ENCODE measurements at regions not wholly inside any gene's neighbourhood (a gene's known extent, or its start where the extent isn't known, plus 50 kb on each side); places are given as distances from the start of the nearest gene placed in this dataset.
A peak's percentile ranks its signal among the peaks of the same experiment; 100 is the strongest.

- CTCF ChIA-PET, result interaction anchor here (0.6 to 8.2 kb wide), 6 partner anchors 105 to 1570 kb away, joined by 3 to 70 read pairs (median 4); no protein-coding TSS in a partner anchor
- DNase-seq (ENCODE audit: unreplicated experiment), result no peak
- POLR2A ChIA-PET, result interaction anchor here (1.5 to 6.9 kb wide), 4 partner anchors 91 to 984 kb away, joined by 3 to 78 read pairs (median 27); partner anchors contain the start of gene KLF6
- intact Hi-C loops (cut with micrococcal nuclease), result no loop called here
- no peaks in the 10 kb centered on the region for H3K9me3 Mint-ChIP-seq (ENCODE audit: unreplicated experiment)
- no peak overlapping the region for H3K4me3 Mint-ChIP-seq (ENCODE audit: unreplicated experiment)
- no TSS peak for BruUV-seq (replicated peaks)
- peaks cover 31% of the 10 kb centered on the region for H3K4me1 Mint-ChIP-seq (ENCODE audit: insufficient read depth, unreplicated experiment)
- H3K27ac Mint-ChIP-seq (ENCODE audit: low read depth, unreplicated experiment), result no peak overlapping the region
- no peaks in the 10 kb centered on the region for H3K27me3 Mint-ChIP-seq (ENCODE audit: insufficient read depth, unreplicated experiment)
- no peak for TF ChIP-seq CTCF (IDR thresholded peaks at IDR 0.05; ENCODE audit: unreplicated experiment)
- H3K36me3 Mint-ChIP-seq (ENCODE audit: insufficient read depth, unreplicated experiment), result no peaks in the 10 kb centered on the region
These were observed 57.6 kb upstream of the AKR1E2 start for GRCh38 chr10:4768416-4768815.

- DNase-seq (ENCODE audit: unreplicated experiment), result peak; percentile 57
- ChIA-PET POLR2A (interaction anchor here (0.6 to 6.9 kb wide), 21 partner anchors 8 to 1570 kb away, joined by 3 to 78 read pairs (median 5); partner anchors contain the start of gene KLF6), CTCF (interaction anchor here (0.5 to 8.2 kb wide), 35 partner anchors 10 to 1584 kb away, joined by 3 to 70 read pairs (median 4); no protein-coding TSS in a partner anchor)
- peak; percentile 78 for TF ChIP-seq CTCF (IDR thresholded peaks at IDR 0.05; ENCODE audit: unreplicated experiment)
- no peak overlapping the region for H3K4me3 Mint-ChIP-seq (ENCODE audit: unreplicated experiment)
- no peaks in the 10 kb centered on the region for H3K27me3 Mint-ChIP-seq (ENCODE audit: insufficient read depth, unreplicated experiment)
- no peaks in the 10 kb centered on the region for H3K36me3 Mint-ChIP-seq (ENCODE audit: insufficient read depth, unreplicated experiment)
- peak overlapping the region; percentile 76 for H3K27ac Mint-ChIP-seq (ENCODE audit: low read depth, unreplicated experiment)
- H3K9me3 Mint-ChIP-seq (ENCODE audit: unreplicated experiment), result no peaks in the 10 kb centered on the region
- no TSS peak for BruUV-seq (replicated peaks)
- peaks cover 31% of the 10 kb centered on the region for H3K4me1 Mint-ChIP-seq (ENCODE audit: insufficient read depth, unreplicated experiment)
- intact Hi-C loops (cut with micrococcal nuclease), result loop anchor here (1.0 to 2.0 kb wide), 7 partner anchors 88 to 1528 kb away; no protein-coding TSS in a partner anchor
These were observed 58.8 kb upstream of the AKR1E2 start for GRCh38 chr10:4767033-4767814.

GRCh38 chr10:4766454-4766853 is 59.6 kb upstream of the AKR1E2 start:
- no peaks in the 10 kb centered on the region for H3K9me3 Mint-ChIP-seq (ENCODE audit: unreplicated experiment)
- peak overlapping the region; percentile 76 for H3K27ac Mint-ChIP-seq (ENCODE audit: low read depth, unreplicated experiment)
- ChIA-PET POLR2A (interaction anchor here (0.6 to 6.9 kb wide), 22 partner anchors 9 to 1569 kb away, joined by 3 to 78 read pairs (median 5); partner anchors contain the start of gene KLF6), CTCF (interaction anchor here (0.6 to 8.2 kb wide), 36 partner anchors 14 to 1583 kb away, joined by 3 to 70 read pairs (median 4); no protein-coding TSS in a partner anchor)
- H3K36me3 Mint-ChIP-seq (ENCODE audit: insufficient read depth, unreplicated experiment), result no peaks in the 10 kb centered on the region
- BruUV-seq (replicated peaks), result no TSS peak
- intact Hi-C loops (cut with micrococcal nuclease), result loop anchor here (2.0 kb wide), 4 partner anchors 88 to 1300 kb away; no protein-coding TSS in a partner anchor
- no peak for DNase-seq (ENCODE audit: unreplicated experiment)
- H3K4me1 Mint-ChIP-seq (ENCODE audit: insufficient read depth, unreplicated experiment), result peaks cover 30% of the 10 kb centered on the region
- H3K4me3 Mint-ChIP-seq (ENCODE audit: unreplicated experiment), result no peak overlapping the region
- no peak for TF ChIP-seq CTCF (IDR thresholded peaks at IDR 0.05; ENCODE audit: unreplicated experiment)
- H3K27me3 Mint-ChIP-seq (ENCODE audit: insufficient read depth, unreplicated experiment), result no peaks in the 10 kb centered on the region

- intact Hi-C loops (cut with micrococcal nuclease), result no loop called here
- no TSS peak for BruUV-seq (replicated peaks)
- Mint-ChIP-seq H3K27ac (ENCODE audit: low read depth, unreplicated experiment) (no peak overlapping the region), H3K36me3 (ENCODE audit: insufficient read depth, unreplicated experiment) (no peaks in the 10 kb centered on the region), H3K4me1 (ENCODE audit: insufficient read depth, unreplicated experiment) (peaks cover 20% of the 10 kb centered on the region), H3K27me3 (ENCODE audit: insufficient read depth, unreplicated experiment) (no peaks in the 10 kb centered on the region), H3K9me3 (ENCODE audit: unreplicated experiment) (no peaks in the 10 kb centered on the region), H3K4me3 (ENCODE audit: unreplicated experiment) (no peak overlapping the region)
- TF ChIP-seq CTCF (IDR thresholded peaks at IDR 0.05; ENCODE audit: unreplicated experiment), result no peak
- ChIA-PET POLR2A (interaction anchor here (0.8 to 6.9 kb wide), 11 partner anchors 79 to 1517 kb away, joined by 3 to 78 read pairs (median 5); partner anchors contain the start of gene KLF6), CTCF (interaction anchor here (0.6 to 2.8 kb wide), 20 partner anchors 50 to 1643 kb away, joined by 3 to 15 read pairs (median 4); no protein-coding TSS in a partner anchor)
- DNase-seq (ENCODE audit: unreplicated experiment), result no peak
These were observed 60.6 kb upstream of the AKR1E2 start for GRCh38 chr10:4765428-4765827.
